Epithelial cell of esophagus (primary cell): ENCODE measurements at regions not wholly inside any gene's neighbourhood (a gene's known extent, or its start where the extent isn't known, plus 50 kb on each side); places are given as distances from the start of the nearest gene placed in this dataset.
A peak's percentile ranks its signal among the peaks of the same experiment; 100 is the strongest.
"Not testable (repeated sequence)": the region's sequence is repeated elsewhere in the genome, so short reads cannot be mapped to it uniquely, and the experiment has no call there.

ENCODE experiments used
- DNase-seq: peaks from one replicate; pipeline ENCODE4 v3.0.0; 2010; ENCODE audit warnings: low read depth
- H3K4me3 ChIP-seq: 2 replicates; pipeline ENCODE4 v1.5.1; 2011; ENCODE audit warnings: mild to moderate bottlenecking, low read length, control low read depth
- CTCF ChIP-seq: IDR thresholded peaks from 2 replicates; pipeline ENCODE4 v1.5.1; 2011; ENCODE audit warnings: low read depth, mild to moderate bottlenecking, low read length, control low read depth, inconsistent platforms; ENCODE audit not compliant: insufficient read depth; ENCODE audit errors: missing control alignments

DNA sequence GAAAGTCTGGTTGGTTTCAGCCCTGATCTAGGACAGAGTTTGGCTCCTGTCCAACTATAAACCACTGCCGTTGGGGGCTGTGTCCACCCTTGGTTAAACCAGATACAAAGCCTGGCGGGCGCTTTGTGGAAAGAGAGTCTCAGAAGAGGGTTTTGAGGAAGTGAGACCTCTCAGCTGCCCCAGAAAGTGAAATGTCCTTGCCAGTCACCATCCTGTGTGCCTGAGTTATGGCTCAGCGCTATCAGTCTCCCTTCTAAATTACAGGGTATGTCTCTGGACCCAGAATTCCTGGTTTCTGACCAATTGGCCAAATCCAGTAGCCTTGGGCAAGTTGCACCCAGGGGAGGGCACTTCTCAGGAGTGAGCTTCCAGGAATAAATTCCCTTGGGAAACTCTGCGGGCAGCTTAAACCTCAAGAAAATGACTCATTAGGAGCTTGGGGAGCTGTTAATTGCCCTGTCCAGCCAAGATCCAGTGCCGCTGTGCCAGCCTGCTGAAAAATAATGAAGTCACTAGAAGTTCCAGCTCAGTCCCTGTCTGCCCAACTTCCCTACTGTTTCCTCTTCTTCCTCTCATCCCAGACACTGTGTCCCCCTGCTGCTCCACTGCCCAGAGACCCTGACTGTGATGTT lies 66.7 kb upstream of the PDZD8 start:
- peak; percentile 4 for TF ChIP-seq CTCF
- H3K4me3 ChIP-seq, result no peak overlapping the region
- peak; percentile 95 for DNase-seq

DNA sequence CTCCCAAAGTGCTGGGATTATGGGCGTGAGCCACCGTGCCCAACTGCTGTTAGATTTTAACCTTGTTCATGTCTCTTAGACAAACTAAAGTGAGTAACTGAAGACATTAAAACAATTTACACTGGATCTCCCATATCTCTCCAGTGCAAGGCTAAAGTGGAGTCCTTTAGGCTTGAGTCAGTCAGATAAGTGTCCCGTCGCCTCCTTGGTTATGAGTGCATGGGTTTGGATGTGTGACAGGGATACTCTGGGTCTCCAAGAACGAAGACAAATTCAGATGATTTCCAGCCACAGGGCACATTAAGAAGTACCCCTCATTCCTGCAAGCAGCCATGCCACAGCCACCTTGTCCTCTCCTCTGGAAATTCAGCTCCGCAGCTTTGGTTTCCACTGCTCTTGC lies 66.1 kb upstream of the PDZD8 start:
- no peak overlapping the region for H3K4me3 ChIP-seq
- DNase-seq, result no peak
- no peak for TF ChIP-seq CTCF

DNA sequence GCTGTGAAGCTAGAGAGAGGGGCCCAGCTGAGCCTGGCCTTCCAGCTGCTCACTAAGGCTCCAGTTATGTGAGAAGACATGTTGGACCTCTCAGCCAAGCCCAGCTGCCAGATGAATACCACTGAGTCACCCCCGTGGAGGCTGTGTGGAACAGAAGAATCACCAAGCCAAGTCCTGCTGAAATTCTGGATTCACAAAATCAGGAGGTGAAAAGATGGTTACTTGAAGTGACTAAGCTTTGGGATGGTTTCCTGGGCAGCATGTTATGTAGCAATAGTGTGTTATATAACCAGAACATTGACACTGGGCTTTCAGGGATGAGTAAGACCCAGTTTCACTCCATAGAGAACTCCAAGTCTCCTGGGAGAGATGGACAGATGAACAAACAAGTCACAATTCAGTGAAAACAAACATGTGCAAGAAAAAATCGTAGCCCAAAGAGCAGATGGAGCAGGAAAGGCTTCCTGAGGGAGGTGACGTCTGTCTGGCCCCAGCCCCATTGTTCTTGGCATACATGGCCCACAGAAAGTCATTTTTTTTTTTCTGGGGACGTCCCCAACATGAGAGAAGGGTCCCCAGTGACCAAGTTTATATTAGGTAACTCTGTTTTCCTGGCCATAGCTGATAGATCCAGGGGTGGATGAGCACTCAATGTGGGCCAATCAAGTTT lies 64.1 kb upstream of the PDZD8 start:
- H3K4me3 ChIP-seq, result no peak overlapping the region
- no peak for TF ChIP-seq CTCF
- DNase-seq, result peak; percentile 98

DNA sequence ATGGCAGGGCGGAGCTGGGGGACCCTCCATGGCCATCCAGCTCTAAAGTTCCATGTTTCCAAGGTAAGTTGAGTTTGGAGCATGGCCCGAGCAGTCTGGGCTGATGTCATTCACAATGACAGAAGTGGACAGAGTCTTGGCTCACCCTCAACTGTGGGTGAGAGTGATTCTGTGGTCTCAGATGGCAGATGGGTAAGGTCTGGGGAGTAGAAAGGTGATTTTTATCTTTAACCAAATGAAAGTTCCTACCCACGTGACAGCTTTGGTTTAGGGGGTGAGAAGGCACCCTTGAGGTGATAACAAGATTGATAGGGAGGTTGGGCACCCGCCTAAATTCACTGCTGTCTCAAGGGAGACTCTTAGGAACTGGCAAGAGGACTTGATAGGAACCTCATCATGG lies 57.6 kb upstream of the PDZD8 start:
- TF ChIP-seq CTCF, result no peak
- no peak for DNase-seq
- no peak overlapping the region for H3K4me3 ChIP-seq

GRCh38 chr10:117431160-117431559 lies 55.9 kb upstream of the PDZD8 start:
- DNase-seq, result peak; percentile 70
- peak; percentile 49 for TF ChIP-seq CTCF
- no peak overlapping the region for H3K4me3 ChIP-seq

DNA sequence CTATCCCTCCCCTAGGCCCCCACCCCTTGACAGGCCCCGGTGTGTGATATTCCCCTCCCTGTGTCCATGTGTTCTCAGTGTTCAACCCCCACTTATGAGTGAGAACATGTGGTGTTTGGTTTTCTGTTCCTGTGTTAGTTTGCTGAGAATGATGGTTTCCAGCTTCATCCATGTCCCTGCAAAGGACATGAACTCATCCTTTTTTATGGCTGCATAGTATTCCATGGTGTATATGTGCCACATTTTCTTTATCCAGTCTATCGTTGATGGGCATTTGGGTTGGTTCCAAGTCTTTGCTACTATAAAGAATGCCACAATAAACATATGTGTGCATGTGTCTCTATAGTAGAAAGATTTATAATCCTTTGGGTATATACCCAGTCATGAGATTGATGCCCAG lies 55.3 kb upstream of the PDZD8 start:
- H3K4me3 ChIP-seq, DNase-seq: not testable (repeated sequence)

- H3K4me3 ChIP-seq, result no peak overlapping the region
- no peak for TF ChIP-seq CTCF
- no peak for DNase-seq
Observed at GRCh38 chr10:117429643-117430265, 54.5 kb upstream of the PDZD8 start.
